ENCODE measurements at regions not wholly inside any gene's neighbourhood (a gene's known extent, or its start where the extent isn't known, plus 50 kb on each side); places are given as distances from the start of the nearest gene placed in this dataset.

DNA sequence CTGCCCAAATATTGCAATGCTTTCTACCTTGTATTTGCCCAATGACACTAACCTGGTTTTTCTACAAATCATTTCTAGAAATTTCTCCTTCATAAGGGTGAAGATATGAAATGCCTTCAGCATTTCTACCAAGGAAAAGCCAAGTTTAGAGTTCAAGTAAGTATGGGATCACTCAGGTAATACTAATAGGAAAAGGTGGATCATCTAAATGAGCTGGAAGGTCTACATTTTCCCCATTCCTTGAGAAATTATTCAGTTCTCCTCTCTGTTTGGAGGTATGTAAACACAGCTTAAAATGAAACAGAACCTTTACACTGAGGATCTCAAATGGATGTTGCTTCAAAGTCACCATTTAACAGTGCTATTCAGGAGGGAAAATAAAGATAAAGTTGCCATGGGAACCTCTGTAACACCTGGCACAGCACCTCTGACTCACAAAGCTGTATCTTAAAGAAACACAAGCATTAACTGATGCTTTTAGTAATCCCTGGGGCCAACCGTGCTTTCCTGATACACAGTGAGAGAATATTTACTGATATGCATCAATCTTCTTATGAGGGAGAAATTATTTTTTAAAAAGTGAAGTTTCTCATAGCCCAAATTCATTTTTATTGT is 161.3 kb downstream of the DRD1 start:
- TF ChIP-seq, protein P1, sequence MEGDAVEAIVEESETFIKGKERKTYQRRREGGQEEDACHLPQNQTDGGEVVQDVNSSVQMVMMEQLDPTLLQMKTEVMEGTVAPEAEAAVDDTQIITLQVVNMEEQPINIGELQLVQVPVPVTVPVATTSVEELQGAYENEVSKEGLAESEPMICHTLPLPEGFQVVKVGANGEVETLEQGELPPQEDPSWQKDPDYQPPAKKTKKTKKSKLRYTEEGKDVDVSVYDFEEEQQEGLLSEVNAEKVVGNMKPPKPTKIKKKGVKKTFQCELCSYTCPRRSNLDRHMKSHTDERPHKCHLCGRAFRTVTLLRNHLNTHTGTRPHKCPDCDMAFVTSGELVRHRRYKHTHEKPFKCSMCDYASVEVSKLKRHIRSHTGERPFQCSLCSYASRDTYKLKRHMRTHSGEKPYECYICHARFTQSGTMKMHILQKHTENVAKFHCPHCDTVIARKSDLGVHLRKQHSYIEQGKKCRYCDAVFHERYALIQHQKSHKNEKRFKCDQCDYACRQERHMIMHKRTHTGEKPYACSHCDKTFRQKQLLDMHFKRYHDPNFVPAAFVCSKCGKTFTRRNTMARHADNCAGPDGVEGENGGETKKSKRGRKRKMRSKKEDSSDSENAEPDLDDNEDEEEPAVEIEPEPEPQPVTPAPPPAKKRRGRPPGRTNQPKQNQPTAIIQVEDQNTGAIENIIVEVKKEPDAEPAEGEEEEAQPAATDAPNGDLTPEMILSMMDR (conservative IDR thresholded peaks at IDR 0.05; ENCODE audit: low read length), result no peak
- TF ChIP-seq EZH2phosphoT487 (IDR thresholded peaks at IDR 0.05; ENCODE audit: borderline replicate concordance, low read depth, low read length), result no peak
